GM18861 (cell line): ENCODE measurements at regions not wholly inside any gene's neighbourhood (a gene's known extent, or its start where the extent isn't known, plus 50 kb on each side); places are given as distances from the start of the nearest gene placed in this dataset.
A peak's percentile ranks its signal among the peaks of the same experiment; 100 is the strongest.
"Not testable (repeated sequence)": the region's sequence is repeated elsewhere in the genome, so short reads cannot be mapped to it uniquely, and the experiment has no call there.

Source experiments
- ATAC-seq: cut with Tn5 transposase; IDR thresholded peaks from one replicate; pipeline ENCODE4 v1.9.1; 2021; ENCODE audit not compliant: unreplicated experiment

DNA sequence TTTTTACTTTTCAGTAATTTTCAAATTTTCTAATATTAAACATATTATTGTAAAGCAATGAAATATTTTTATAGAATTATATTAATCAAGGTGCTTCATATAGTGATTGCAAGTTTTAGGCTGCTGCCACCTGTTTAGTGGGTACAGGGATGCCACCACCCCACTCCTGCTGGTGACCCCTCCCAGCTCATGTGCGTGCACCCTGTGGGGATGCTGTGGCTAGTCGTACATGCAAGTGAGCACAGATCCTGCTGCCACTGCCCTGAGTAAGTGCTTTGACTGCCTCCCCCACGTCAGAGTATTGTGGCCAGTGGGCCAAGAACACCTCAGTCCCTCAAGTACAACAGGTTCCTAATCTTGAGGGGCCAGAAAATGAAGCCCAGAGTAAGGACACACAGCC is 320.1 kb upstream of the DDI1 start:
- no peak for ATAC-seq

DNA sequence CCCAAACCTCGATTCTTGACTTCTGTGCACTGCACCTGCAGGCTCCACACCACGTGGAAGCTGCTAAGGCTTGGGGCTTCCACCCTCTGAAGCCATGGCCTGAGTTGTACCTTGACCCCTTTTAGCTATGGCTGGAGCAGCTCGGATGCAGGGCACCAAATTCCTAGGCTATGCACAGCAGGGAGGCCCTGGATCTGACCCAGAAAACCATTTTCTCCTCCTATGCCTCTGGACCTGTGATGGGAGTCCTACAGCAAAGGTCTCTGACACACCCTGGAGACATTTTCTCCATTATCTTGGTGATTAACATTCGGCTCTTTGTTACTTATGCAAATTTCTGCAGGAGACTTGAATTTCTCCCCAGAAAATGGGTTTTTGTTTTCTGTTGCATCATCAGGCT is 309.2 kb upstream of the DDI1 start:
- no peak for ATAC-seq

DNA sequence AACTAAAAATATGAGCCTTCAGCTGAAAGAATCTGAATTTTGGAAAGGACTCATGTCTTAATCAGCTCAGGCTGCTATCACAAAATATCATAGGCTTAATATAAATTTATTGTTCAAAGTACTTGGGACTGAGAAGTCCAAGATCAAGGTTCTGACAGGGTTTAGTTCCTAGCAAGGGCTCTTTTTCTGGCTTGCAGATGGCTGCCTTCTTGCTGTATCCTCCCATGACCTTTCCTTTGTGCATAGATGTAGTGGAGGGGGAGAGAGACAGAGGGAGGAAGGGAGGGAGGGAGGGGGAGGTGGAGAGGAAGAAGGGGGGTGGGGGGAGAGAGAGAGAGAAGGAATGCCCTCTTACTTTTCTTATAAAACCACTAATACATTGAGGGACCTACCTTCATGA is 306.8 kb upstream of the DDI1 start:
- no peak for ATAC-seq

DNA sequence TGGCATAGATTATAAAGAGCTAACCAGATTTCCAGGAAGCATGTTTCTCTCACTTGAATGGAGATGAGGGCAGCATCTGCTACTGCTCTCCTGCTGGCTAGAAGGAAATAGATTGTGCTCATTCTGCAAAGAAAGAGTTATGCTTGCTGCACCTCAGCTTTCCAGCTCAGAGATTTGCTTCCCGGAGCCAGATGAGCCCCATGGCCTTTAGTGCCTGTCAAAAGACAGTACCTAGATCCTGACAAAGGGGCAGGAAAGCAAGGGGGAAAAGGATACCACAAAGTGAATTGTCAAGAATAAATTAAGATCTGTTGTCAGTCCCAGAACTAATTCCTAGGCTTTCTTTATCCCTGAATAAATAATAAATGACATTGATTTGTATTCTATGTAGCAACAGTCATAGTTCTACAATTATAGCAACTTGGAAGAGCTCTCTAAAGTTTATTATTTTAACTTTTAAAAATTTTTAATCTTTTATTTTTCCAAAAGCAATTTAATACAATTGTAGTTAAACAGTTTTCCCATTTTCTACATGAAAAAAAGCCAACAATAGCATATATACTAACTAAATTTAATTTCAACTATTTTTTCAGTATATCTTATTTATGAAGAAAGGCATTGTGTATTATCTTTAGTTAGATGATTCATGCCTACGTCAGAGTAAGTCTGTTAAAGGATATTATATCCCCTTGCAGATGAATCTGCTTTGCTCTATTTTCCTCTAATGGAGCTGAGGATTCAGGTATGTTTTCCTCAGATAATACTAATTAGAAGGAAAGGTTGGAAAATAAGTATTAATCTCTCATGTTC is 306.1 kb upstream of the DDI1 start:
- ATAC-seq: no peak

DNA sequence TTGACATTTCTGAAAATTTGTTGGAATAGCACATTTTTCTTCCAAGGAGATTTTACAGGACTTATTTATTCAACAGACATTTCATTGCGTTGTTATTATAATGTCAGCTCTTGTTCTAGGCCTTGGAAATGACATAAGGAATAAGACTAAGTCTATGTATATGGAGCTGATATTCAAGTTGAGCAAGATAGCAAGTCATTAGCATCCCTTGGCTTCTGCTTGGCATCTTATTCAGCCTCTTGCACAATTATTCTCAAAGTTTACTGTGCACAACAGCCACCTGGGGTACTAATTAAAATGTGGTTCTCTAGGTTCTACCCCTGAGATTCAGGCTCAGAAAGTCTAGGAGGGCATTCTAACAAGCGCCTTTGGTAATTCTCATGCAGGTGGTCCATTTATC is 304.8 kb upstream of the DDI1 start:
- no peak for ATAC-seq

DNA sequence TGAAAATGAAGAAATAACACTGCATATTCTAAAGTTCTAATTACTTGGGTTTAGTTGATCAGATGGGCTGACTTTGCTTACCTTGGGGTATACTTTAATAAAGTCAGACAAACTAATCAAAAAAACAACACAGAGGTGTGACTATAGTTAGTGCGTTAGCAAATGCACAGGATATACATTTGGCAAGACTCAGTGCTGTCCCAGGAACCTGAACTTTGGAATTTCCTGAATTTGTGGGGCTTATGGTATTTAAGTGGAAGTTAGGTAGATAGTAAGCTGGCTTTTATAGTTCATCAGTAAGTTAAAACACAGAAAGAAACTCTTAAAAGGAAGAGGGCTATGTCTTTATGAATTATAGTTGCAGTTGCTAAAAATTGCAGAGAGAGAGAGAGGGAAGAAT is 302.6 kb upstream of the DDI1 start:
- no peak for ATAC-seq

DNA sequence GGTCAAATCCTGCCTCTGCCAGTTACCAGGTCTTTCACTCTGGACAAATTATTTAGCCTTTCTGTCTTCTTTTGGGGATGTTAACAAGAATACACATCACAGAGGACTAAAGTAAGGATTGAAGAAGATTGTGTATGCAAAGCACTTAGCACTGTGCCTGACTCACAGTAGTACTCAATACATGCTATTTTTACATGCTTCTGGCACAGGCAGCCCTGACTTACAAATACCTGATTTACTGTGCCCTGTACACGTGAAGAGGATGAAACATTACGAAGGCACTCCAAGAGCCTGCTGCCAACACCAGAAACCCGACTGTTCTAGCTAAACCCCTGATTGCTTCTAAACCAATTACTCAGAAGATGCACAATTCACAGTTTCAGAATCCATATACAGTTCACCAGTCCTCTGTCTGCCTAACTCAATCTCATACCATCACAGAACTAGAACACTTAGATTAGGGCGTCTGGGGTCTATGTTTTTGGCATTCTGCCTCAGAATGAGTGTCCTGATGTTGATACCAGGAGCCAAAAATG is 300.9 kb upstream of the DDI1 start:
- no peak for ATAC-seq

DNA sequence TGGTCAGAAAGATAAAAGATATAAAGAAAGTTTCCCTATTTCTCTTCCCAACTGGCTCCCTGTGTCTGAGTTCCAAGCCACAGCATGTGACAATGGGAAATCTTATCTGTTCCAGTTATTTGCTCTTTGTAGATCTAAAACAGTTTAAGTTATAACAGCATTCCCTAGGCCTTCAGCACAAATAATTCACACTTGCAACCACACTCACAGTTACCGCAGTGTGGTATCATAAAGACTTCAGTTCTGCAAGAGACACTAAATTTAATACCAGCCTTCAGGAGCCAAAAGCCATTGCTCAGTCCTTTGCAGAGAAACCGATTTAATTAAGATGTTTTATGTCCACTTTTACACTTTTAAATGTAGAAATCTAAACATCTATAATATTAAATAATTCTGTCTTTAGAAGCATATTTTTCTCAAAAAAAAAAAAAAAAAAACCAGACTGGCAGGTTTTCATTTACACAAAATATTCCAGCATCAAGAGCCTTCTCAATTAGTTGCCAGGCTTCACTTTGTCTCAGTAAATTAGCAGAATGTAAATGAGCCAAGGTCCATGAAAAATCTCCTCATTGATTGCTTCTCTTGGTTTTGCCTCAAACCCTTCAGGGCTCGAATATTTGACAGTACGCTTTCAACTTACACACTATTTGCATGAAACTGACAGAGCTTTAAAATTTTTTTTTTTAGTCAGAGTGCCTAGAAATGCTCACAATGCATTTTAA is 300.0 kb upstream of the DDI1 start:
- no peak for ATAC-seq

DNA sequence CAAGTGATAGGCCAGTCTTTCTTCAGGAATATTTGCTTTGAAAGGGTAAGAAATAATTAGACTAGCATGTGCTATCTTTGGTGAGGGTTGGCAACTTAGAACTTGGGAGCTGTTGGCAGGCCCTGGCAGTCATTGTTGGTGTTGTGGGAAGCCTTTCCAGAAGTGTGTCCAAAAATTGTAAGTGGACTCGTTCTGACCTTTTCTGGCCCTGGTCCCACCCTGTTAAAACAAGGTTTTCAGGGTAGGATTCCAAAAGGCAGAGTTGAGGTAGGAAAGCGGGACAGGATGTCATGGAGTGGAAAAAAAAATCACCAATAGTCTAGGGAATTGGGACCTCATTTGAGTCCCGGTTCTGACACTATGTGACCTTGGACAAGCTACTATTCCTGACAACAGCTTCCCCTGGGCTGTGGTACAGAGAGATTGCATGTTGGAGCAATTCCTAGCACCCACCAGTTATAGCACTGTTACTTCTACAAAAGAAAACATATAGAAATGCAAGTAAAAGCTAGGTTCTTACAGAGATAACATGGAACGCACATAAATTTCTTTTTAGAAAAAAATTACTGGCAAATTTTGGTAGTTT is 299.3 kb upstream of the DDI1 start:
- no peak for ATAC-seq

DNA sequence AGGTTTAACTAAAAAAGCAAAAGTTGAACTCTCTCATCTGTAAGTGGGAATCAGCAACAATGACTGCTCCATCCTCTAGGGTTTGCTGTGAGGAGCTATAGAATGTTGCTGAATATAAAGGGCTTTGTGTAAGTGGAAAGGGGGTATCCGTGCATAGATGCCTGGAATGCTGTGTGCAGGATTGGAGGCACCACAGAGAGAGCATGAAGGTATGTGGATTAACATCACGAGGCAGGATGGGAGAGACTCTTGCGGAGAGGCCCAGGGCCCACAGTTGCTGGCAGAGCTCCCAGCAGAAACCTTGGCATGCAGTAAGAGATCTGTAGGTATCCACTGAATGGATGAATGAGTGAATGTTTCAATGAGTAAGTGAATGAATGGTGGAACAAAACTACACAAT is 298.7 kb upstream of the DDI1 start:
- no peak for ATAC-seq

DNA sequence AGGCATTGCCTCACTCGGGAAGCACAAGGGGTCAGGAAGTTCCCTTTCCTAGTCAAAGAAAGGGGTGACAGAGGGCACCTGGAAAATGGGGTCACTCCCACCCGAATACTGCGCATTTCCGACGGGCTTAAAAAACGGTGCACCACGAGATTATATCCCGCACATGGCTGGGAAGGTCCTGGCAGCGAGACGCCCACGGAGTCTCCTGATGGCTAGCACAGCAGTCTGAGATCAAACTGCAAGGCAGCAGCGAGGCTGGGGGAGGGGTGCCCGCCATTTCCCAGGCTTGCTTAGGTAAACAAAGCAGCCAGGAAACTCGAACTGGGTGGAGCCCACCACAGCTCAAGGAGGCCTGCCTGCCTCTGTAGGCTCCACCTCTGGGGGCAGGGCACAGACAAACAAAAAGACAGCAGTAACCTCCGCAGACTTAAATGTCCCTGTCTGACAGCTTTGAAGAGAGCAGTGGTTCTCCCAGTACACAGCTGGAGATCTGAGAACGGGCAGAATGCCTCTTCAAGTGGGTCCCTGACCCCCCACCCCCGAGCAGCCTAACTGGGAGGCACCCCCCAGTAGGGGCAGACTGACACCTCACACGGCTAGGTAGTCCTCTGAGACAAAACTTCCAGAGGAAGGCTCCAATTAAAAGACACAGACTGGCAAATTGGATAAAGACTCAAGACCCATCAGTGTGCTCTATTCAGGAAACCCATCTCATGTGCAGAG is 297.2 kb upstream of the DDI1 start:
- ATAC-seq: not testable (repeated sequence)

DNA sequence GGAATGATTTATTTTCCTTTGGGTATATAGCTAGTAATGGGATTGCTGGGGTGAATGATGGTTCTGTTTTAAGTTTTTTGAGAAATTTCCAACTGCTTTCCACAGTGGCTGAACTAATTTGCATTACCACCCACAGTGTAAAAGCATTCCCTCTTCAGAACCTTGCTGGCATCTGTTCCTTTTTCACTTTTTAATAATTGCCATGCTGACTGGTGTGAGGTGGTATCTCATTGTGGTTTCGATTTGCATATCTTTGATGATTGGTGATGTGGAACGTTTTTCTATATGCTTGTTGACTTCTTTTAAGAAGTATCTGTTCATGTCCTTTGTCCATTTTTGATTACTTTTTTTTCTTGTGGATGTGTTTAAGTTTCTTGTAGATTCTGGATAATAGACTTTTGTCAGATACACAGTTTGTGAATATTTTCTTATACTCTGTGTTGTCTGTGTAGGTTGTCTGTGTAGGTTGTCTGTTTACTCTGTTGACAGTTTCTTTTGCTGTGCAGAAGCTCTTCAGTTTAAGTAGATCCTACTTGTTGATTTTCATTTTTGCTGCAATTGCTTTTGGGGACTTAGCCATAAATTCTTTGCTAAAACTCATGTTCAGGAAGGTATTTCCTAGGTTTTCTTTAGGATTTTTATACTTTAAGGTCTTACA is 291.8 kb upstream of the DDI1 start:
- peak; percentile 89 for ATAC-seq

DNA sequence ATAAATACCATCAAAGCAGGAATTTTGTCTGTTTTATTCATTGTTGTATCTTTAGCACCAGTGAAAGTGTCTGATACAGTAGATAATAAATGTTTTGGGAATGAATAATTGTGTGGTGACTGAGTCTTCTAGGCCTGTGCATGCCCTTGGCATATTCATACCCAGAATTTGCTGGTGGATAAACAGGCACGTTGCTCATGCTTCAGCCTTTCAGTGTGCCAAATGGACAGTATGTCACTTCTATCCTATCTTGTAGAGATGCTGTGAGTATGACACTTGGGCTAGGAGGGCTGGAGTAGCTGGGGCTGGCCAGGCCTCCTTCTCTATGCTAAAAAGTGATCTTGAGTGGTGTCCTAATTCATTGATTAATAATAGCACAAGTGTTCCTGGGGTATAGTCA is 287.3 kb upstream of the DDI1 start:
- no peak for ATAC-seq

DNA sequence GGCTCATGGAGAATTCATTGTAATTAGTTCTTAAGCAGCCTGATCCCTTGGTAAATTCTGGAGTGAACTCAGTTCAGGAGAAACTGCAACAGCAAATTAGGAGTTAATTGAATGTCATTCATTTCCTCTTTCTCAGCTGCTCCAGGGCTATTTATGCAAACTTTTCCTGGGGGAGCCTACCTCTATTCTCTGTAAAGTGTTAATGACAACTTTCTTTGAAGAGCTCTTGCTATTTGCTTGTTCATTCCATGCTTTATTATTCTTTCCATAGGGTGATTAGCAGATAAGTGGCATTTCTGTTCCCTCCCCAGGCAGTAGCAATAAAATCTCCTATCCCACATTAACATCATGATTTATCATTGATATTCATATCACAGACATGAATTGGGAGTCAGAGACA is 267.6 kb upstream of the DDI1 start:
- no peak for ATAC-seq

DNA sequence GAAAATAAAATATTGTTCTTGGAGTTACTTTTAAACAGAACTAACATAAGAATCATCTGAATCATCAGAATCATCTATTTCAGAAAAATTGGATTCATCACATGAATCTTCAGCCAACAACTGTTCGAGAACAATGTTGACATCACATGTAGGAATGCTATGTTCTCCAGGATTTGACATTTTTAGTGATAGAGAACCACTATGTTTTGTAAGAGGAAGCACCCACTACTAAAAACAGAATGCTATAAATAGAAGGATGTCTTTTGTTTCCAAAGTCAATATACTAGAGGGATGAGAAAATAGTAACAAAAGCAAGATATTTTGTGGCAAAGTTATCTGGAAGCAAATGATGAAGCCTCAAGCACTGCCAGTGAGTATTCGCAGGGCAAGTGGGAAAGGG is 263.4 kb upstream of the DDI1 start:
- no peak for ATAC-seq

DNA sequence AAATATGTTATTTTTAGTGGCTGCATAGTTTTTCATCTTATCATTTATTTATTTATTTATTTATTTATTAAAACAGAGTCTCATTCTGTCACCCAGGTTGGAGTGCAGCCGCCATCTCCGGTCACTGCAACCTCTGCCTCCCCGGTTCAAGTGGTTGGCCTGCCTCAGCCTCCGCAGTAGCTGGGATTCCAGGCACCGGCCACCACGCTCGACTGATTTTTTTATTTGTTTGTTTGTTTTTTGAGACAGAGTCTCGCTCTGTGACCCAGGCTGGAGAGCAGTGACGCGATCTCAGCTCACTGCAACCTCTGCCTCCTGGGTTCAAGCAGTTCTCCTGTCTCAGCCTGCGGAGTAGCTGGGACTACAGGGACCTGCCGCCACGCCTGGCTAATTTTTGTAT is 262.9 kb upstream of the DDI1 start:
- ATAC-seq: no peak

DNA sequence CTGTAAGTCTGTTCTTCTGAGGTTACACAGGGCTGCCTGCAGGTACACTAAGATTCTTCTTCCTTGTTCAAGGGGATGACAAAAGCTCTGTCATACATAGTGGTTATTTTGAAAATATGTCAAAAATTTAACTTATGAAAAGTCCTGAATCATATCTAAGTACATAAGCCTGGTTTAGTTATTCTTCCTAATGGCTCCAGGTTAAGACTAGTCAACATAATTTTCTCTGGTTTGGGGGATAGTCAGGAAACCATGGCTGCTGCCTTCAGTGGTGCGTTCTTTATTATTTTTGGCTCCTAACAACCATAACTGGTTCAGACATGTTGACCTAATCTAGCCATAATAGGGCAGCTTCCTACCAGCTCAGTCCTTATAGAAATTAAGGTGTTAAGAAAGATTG is 257.4 kb upstream of the DDI1 start:
- ATAC-seq: no peak

DNA sequence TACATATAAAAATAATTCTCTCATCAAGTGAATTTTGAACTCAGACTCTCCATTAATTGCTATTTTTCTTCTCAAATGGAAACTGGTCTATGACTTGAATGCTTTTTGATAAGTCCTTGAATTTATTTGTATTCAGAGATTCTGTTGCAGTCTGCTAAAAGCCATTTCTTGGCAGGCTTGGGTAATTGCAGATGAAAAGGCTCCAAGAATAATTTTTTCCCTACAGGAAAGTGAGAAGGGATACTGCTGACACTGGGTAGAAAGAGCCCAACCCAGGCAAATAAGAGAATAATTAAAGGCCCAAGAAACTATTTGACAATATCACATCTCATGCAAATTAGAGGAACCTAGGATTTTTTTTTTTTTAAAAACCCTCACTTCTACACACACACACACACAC is 246.5 kb upstream of the DDI1 start:
- ATAC-seq: no peak

DNA sequence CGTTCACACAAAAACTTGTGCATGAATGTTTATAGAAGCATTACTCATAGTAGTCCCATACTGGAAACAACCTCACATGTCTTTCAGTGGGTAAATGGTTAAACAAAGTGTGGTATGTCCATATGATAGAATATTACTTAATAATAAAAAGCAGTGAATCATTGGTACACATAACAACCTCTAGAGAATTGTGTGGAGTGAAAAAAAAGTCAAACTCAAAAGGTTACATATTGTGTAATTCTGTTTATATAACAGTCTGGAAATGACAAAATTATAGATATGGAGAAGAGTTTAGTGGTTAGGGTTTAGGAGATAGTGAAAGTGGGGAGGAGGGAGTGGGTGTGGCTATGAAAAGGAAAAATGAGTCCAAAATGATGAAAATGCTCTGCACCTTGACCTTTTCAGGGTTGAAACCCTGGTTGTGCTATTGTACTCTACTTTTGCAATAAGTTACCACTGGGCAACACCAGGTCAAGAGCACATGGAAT is 243.4 kb upstream of the DDI1 start:
- ATAC-seq: no peak

DNA sequence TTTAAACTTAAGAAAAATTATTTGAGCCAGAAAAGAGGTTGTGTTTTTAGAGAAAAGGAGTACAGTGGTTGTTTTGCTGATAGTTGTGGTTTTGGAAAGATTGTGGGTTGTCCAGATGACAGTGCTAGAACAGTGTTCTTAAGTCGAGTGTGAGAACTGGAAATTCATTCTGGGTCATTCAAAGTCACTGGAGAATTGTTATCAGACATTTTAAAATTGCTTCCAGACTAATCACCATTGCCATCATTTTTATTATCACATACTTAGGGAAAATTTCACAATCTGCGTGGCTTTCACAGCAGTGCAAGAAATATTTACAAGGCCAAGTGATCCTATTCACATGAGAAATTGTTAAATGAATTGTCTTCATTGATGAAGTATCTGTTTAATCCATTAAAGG is 242.2 kb upstream of the DDI1 start:
- no peak for ATAC-seq

DNA sequence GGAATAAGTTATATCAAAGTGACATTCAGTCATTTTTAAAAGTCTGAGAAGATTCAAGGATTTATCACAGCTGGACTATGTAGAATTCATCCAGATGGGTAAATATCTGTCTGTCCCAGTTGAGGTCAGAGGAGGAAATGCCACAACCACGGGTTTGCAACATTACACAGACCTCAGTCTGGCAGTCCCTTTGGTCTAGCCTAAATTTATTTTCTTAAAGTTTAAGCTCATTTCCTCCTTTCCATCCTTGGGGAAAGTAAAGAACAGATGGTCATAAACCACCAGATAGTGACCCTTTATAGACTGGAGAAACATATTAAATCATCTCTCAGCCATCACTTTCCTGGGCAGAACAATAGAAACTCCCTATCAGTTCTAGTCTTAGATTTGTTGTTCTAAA is 238.4 kb upstream of the DDI1 start:
- no peak for ATAC-seq
